GM18858 (cell line): ENCODE measurements at regions not wholly inside any gene's neighbourhood (a gene's known extent, or its start where the extent isn't known, plus 50 kb on each side); places are given as distances from the start of the nearest gene placed in this dataset.
A peak's percentile ranks its signal among the peaks of the same experiment; 100 is the strongest.
"Not testable (repeated sequence)": the region's sequence is repeated elsewhere in the genome, so short reads cannot be mapped to it uniquely, and the experiment has no call there.

ENCODE experiments used
- ATAC-seq: cut with Tn5 transposase; IDR thresholded peaks from one replicate; pipeline ENCODE4 v1.9.1; 2021; ENCODE audit not compliant: unreplicated experiment

DNA sequence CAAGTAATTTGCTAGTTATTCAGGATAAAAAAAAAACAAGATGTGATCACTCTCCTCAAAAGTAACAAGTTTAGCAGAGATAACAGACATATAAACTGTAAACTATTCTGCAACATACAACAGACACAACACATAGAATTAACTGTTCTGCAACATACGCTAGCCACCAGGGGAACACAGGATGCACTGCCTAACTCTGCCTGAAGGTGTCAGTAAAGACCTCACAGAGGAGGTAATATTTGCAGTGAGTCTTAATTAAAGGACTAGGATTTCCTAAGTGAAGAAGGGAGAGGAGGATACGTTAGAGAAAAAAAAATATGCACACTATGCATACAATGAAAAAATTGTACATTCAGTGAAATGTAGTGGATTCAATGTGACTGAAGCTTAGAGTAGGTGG is 129.6 kb downstream of the NBPF8 start:
- peak; percentile 89 for ATAC-seq

DNA sequence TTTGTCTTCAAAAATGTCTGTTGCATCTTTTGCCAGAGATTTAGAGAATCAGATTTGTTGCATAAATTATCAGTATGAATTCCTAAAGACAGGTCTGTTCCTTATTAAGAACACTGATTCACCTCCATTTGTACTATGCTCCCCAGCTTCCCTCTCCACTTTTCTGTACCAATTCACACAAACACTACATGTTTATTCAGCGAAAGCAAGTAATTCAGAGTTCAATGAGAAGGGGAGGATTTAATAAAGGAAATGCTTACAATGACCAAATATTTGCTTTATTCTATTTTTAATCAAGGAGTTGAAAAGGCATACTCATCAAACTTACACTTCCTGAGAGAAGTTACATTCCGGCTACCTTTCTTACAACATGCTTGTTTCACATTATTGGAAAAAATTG is 135.5 kb downstream of the NBPF8 start:
- not testable (repeated sequence) for ATAC-seq

DNA sequence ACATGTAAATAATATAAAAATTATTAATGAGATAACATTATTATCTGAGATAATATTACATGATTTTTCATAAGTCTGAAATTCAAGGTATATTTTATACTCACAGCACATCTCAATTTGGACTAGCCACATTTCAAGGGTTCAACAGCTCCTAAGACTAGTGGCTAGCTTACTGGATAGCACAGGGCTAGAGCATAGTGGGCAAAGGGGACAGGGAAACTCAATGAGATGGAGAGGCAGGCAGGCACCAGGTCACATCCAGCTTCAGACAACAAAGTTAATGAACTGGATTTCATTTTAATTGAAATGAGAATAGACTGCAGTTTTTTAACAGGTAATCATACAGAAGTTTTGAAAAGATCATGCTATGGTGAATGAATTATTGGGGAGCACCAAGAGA is 137.4 kb downstream of the NBPF8 start:
- ATAC-seq = not testable (repeated sequence)

DNA sequence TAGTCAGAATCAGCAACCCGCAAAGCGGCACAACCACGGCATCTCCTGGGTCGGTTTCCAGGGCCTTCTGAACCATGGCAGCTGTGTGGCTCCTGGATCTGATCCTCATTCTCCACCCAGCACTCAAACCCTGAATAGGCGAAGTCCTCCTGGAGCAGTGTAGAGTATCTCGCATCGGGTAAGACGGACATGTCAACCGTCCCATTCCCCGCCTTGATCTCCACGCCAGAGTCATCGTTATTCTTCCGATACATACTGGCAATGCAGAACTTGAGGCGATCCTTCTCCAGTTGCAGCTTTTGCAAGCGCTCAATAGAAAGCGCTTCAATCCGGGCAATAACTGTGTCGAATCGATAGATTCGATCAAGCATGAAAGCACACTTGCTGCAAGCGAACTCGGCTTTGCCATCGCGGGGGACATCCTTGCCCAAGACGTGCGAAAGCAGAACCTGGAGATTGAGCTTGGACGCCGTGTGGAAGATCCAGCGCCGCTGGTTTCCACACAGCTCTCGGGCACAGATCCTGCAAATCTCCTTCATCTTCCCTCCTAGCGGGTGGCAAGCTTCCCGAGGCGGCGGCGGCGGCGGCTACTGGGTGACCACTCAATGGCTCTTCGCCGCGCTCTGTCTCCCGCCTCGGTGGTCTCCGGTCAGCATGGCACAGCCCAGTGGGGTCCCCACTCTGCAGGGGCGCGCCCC is 142.9 kb downstream of the NBPF8 start:
- ATAC-seq = not testable (repeated sequence)

DNA sequence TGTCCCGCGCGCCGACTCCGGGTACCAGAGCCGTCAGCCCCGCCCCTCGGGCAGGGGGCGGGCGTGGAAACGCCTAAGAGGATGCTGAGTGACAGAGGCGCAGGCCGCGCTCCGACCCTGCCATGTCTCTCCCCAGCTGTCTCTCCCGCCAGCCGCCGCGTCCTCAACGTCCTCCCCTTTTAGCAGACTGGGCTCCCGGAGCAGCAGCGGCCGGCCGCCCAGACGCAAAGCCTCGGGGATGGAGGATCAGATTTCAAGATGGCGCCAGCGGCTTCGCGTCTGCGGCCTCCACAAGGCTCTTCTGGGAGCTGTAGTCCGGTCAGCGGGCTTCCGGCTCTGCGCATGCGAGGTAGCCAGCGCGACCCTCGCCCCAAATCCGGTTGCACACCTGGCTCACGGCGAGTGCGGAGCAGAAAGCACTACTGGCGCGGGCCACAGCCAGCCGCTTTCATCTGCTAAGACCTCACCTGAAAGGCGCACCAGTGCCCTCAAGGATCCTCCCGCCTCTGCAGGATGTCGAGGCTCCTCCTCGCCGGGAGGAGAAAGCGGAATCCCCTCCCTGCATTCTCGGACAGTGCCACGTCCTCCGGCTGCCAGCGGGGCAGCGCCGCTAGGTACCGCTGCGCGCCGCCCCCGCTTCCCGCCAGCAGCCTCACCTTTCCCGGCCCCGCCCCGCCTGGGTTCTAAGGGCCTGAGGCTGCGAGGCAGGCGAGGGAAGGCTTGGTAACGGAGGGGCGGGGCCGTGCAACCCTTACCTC is 143.6 kb downstream of the NBPF8 start:
- peak; percentile 69 for ATAC-seq

DNA sequence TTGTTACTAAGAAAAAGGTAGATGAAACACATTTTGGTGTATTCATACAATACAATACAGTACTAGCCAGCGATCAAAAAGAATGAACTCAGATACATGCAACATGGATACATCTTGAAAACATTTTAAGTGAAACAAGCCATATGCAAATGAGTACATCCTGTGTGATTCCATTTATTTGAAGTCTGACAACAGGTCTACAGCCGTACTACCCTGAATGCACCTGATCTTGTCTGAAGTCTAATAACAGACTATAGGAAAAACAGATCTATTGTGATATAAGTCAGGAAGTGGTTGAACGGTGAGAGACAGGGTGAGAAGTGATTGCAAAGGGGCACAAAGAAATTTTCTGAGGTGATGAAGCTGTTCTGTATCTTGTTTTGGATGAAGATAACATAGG is 146.9 kb downstream of the NBPF8 start:
- peak; percentile 23 for ATAC-seq

DNA sequence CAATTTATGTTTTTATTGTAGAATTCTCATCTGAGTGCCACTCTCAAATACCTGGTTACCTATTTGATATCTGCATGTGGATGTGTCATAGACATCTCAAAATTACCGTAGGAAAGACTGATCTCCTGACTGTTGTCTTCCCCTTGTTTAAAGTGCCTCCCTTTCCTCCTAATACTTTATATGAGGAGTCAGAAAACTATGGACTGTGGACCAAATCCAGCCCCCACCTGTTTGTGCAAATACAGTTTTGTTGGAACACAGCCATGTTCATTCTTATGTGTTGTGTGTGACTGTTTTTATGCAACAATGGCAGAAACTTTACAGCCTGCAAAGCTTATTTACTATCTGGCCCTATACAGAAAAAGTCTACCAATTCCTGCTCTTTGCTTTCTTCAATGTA is 150.6 kb downstream of the NBPF8 start:
- not testable (repeated sequence) for ATAC-seq

DNA sequence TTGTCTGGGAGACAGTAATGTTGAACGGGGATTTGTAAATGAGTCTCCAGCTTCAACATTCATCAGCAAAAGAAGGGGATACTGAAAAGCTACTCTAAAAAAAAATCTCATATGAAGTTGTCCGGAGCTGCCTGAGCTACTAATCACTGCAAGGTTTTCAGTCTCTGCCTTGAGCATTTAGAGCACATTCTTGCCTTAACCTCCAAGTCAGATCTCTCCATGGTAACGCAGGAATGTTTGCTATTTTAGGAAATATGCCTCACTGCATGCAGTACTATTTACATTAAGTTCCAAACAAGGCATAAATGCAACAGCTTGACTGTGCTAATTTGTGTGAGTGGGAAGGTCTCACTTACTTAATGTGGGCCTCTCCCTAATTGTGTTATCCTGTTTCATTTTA is 152.8 kb downstream of the NBPF8 start:
- ATAC-seq = not testable (repeated sequence)

DNA sequence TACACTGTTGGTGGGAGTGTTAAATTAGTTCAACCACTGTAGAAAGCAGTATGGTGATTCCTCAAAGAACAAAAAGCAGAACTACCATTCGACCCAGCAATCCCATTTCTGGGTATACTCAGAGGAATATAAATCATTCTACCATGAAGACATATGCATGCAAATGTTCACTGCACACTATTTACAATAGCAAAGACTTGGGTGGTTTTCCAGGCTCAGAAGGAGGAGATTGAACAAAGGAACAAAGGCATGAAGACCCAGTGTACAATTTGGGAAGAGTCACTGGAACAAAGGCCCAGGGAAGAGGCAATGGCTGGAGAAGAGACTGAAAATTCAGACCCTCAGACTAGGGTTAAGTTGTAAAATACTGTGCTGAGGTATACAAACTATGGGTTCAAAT is 148.5 kb upstream of the NBPF26 start:
- ATAC-seq = not testable (repeated sequence)

DNA sequence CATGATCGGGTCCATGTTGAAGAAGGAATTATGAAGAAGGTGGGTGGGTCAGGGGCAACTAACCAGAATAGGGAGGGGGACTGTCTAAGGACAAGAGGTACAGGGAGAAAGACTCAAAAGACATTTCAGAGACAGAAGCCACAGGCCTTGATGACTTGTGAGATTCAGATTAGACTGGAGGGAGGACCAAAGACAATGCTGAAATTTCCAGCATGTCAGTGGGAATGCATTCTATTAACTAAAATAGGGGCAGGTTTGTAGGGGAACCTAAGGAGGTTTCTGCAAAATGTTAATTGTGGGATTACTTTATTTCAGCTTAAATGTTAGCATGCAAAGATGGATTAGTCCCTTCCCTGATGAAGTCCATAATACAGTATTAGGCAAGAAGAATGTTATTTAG is 141.6 kb upstream of the NBPF26 start:
- not testable (repeated sequence) for ATAC-seq

DNA sequence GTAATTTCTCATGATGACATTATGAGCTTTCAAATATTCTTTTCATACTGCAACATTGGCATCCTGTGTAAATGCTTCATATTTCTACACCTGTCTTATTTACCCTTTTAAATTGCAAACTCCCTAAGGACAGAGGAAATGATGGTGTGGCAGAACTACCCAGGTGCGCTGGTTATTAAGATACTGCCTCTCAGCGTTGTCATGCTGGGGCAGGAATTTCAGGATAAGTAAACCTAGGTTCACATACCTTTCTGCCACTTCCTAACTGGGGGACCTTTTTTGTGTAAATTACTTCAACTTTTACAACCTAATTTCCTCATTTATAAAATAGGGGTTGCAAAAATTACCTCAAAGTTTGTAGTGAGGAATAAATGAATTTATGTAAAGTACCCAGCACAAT is 137.7 kb upstream of the NBPF26 start:
- not testable (repeated sequence) for ATAC-seq

DNA sequence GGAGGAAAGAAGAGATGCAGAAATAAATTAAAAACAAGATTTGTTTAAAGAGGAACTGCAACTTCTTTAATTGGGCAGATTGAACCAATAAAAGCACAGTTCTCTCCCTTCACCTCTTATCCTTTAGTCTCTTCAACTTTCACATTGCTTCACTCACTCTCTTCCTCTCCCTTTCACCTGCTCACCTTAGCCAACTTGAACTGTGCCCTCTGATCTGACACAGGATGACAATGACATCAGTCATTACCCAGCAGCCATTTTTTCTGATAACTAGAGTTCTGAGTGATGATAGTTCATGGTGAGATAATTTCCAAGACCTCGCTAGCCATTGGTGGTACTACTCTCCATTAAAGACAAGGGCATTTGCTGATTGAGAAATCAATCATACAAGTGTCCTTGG is 134.9 kb upstream of the NBPF26 start:
- ATAC-seq = not testable (repeated sequence)

DNA sequence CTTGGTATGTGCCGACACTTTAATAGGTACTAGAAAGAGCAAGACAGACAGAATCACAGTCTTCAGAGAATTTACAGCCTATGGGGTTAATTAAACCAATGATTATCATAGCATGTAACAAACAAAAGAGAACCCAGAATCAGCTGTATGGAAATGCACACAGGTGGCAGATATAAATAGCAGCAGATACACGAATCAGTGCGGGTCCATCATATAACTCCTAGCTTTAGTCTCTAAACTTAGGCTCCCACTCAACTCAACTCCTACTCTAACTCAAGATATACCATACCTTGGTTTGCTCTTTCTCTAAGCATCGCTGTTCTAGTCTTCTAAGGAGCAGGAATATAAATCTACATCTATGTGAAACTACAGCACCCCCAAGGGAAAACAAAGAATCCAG is 132.0 kb upstream of the NBPF26 start:
- ATAC-seq = not testable (repeated sequence)

DNA sequence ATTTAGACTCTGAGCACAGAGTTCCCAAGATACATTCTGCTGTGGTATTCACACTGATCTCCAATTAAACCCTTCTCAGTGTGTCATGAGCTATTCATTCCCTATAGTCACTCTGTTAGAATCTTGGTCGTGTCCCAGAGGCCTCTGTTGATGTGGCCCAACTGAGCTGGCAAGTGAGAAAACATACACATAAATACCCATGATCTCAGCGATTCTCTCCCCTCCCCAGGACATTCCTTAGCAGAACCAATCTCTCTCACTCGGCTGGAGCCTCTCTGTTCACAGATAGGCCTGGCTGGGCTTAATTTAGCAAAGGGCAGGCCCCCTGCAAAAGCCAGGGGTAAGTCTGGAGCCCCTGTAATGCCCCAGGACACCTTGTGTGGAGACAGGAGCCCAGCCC is 130.8 kb upstream of the NBPF26 start:
- not testable (repeated sequence) for ATAC-seq

DNA sequence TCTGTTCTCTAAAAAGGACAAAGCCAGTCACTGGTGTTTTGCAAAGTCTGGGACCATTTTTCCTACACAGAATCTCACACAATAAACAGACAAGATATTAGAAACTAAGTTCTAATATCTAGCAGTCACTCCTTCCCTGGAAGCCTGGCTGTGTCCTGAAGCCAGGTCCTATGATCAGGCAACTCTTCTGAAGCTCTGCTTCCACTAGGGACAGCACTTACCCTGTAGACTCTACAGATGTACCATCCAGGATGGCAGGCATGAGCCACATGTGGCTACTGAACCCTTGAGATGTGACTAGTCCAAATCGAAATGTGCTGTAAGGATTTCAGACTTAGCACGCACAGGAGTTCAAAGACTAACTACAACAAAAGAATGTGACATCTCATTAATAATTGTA is 130.1 kb upstream of the NBPF26 start:
- not testable (repeated sequence) for ATAC-seq

DNA sequence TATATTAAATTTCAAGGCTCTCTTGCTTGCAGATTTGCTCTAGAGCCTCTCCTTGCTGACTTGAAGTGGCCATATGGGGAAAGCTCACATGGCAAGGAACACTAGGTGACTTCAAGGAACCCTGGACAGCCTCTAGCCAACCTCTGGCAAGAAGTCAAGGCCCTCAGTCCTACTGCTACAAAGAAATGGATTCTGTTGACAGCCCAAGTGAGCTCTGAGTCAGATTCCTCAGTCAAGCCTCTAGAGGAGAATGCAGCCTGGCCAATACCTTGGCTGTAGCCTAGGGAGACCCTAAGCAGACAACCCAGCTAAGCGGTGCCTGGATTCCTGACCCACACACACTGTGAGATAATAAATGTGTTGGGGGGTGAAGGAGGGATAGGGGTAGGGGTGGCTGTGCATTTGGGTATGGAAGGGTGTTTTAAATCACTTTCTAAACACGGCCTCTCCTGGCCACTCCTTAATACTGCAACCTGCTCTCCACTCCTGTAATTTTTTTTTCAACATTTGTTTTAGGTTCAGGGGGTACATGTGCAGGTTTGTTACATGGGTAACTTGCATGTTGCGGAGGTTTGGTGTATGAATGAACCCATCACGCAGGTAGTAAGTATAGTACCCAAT is 125.3 kb upstream of the NBPF26 start:
- not testable (repeated sequence) for ATAC-seq

DNA sequence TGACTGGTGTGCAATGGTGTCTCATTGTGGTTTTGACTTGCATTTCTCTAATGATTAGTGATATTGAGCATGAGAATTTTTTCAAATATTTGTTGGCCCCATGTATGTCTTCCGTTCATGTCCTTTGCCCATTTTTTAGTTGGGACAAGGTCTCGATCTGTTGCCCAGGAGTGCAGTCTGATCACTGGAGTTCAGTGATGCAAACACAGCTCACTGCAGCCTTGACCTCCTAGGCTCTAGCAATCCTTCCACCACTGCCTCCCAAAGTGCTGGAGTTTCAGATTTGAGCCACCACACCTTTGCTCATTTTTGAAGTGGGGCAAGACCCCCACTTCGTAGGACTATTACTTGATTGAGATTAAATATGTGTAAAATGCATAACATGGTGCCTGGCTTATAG is 124.2 kb upstream of the NBPF26 start:
- ATAC-seq = not testable (repeated sequence)

DNA sequence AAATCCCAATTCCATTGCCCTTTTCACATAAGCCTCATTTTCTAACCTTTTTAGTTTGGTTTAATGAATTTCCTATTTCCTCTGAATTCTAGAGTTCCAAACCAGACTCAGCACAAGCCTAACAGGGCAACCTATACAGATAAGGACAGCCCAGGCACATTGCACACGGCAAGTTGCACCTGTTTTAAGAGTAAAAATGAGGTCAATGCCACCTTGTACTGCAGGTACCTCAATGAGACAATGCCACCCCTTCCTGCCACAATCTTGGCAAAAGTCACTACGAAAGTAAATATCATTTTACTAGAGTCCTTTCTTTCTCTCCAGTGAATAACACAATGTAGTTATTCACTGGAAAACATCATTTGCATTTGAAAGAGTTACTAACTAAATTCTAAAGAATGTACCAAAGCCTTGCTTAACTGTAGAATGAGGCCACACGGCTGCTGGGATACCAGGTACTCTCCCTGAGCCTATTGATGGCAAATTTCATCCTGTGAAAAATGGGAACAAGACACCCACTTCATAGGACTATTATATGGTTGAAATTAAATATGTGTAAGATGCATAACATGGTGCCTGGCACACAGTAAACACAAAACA is 123.2 kb upstream of the NBPF26 start:
- ATAC-seq = not testable (repeated sequence)

DNA sequence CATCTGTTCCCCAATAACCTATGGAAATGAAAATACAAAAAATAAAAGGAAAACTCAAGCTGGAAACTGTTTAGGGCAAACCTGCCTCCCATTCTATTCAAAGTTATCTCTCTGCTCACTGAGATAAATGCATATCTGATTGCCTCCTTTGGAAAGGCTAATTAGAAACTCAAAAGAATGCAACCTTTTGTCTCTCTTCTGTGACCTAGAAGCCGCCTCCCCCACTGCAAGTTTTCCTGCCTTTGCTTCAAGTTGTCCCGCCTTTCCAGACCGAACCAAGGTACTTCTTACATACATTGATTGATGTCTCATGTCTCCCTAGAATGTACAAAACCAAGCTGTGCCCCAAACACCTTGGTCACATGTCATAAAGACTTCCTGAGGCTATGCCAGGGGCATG is 115.9 kb upstream of the NBPF26 start:
- ATAC-seq = not testable (repeated sequence)

DNA sequence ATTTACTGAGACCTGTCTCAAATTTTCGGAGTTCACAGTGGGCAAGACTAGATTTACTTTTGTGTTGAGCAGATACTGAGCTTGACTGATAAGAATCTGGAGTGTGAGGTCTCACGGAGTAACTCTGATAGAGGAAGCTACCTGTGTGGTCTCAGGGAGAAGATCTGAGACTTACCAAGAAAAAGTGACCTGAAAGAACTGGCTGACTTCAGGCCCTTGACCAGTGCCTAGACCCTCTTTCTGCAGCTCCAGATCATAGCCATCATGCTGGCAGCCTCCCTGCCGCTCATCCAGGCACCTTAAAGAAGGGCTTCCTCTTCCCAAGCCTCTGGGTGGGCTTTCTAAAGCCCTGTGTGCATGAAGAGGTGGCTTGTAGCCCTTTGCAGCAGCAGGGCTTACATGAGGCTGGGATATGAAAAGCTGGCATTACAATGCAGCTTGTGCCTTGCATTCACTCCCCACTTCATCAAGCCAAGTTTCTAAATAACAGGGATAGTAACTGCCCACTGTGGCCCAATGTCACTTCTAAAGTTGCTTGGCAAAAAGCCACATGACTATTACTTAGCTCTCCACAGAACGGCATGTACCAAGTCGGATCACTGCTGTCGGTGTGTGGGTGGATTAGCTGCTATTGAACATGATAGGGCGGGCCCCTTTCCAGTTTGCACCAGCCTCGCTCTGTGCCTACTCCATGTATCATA is 115.3 kb upstream of the NBPF26 start:
- not testable (repeated sequence) for ATAC-seq

DNA sequence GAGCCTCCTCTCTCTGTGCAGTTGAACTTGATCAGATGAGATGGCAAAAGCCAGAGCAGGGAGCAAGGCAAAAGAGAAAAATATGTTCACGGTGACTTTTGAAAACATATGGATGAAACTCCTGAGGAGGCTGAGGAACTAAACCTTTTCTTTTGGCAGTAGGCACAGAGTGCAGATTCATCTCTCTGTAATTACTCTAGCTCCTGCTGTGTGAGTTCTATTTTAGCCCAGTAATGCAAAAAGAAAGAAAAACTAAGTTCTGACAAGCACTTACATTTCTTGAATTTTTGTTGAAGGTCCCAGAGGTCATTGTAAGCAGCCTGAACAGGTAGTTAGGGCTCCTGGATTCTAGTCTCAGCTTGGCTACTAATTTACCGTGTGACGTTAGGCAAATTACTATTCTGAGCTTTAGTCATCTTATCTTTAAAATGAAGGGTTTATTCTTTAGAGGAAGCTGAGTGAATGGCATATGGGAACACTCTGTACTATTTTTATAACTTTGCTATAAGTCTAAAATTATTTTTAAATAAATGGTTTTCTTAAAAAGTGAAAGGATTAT is 114.7 kb upstream of the NBPF26 start:
- not testable (repeated sequence) for ATAC-seq
